Panc1 (cell line): ENCODE measurements at regions not wholly inside any gene's neighbourhood (a gene's known extent, or its start where the extent isn't known, plus 50 kb on each side); places are given as distances from the start of the nearest gene placed in this dataset.

Experiments
- CTCF ChIP-seq: fragments of 450-650 bp; IDR thresholded peaks from 2 replicates; pipeline ENCODE4 v1.5.1; 2017; ENCODE audit warnings: mild to moderate bottlenecking
- POLR2AphosphoS5 ChIP-seq: IDR thresholded peaks from 2 replicates; pipeline ENCODE4 v1.6.1; 2012; ENCODE audit warnings: mild to moderate bottlenecking, low read depth, low read length, moderate library complexity
- SIN3A ChIP-seq: IDR thresholded peaks from 2 replicates; pipeline ENCODE4 v1.6.1; 2012; ENCODE audit warnings: low read depth, mild to moderate bottlenecking, low read length, moderate library complexity, borderline replicate concordance; ENCODE audit not compliant: insufficient read depth
- TCF7L2 ChIP-seq: IDR thresholded peaks from 2 replicates; pipeline ENCODE4 v1.6.1; 2011; ENCODE audit warnings: mild to moderate bottlenecking, low read depth, low read length, inconsistent platforms
- TF ChIP-seq, protein P1 (sequence below), 2 experiments: IDR thresholded peaks; 2 replicates each; pipeline ENCODE4 v1.6.1; 2011 to 2012; ENCODE audit warnings: low read depth in 2 of 2, control low read depth in 1 of 2, low read length in 1 of 2, mild to moderate bottlenecking in 1 of 2, moderate library complexity in 1 of 2; ENCODE audit not compliant: insufficient read depth in 1 of 2

- no peak for TF ChIP-seq CTCF
- TF ChIP-seq TCF7L2: no peak
- no peak for TF ChIP-seq POLR2AphosphoS5
- TF ChIP-seq, protein P1, sequence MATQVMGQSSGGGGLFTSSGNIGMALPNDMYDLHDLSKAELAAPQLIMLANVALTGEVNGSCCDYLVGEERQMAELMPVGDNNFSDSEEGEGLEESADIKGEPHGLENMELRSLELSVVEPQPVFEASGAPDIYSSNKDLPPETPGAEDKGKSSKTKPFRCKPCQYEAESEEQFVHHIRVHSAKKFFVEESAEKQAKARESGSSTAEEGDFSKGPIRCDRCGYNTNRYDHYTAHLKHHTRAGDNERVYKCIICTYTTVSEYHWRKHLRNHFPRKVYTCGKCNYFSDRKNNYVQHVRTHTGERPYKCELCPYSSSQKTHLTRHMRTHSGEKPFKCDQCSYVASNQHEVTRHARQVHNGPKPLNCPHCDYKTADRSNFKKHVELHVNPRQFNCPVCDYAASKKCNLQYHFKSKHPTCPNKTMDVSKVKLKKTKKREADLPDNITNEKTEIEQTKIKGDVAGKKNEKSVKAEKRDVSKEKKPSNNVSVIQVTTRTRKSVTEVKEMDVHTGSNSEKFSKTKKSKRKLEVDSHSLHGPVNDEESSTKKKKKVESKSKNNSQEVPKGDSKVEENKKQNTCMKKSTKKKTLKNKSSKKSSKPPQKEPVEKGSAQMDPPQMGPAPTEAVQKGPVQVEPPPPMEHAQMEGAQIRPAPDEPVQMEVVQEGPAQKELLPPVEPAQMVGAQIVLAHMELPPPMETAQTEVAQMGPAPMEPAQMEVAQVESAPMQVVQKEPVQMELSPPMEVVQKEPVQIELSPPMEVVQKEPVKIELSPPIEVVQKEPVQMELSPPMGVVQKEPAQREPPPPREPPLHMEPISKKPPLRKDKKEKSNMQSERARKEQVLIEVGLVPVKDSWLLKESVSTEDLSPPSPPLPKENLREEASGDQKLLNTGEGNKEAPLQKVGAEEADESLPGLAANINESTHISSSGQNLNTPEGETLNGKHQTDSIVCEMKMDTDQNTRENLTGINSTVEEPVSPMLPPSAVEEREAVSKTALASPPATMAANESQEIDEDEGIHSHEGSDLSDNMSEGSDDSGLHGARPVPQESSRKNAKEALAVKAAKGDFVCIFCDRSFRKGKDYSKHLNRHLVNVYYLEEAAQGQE (IDR thresholded peaks at IDR 0.05; ENCODE audit: insufficient read depth in 1 of 2, low read depth in 2 of 2, low read length in 1 of 2): no peak
- TF ChIP-seq SIN3A: no peak
These were observed 219.9 kb downstream of the RFC3 start for GRCh38 chr13:34037636-34038540.
